ENCODE measurements at regions not wholly inside any gene's neighbourhood (a gene's known extent, or its start where the extent isn't known, plus 50 kb on each side); places are given as distances from the start of the nearest gene placed in this dataset.

GRCh38 chr5:118597543-118597942, 390.8 kb downstream of the DTWD2 start:
- TF ChIP-seq CTCF (optimal IDR thresholded peaks at IDR 0.05 in 1 of 3, IDR thresholded peaks at IDR 0.05 in 1 of 3, conservative IDR thresholded peaks at IDR 0.05 in 1 of 3; ENCODE audit: extremely low read depth in 1 of 3, insufficient read depth in 2 of 3, low read length in 3 of 3) (no peak), EZH2 (IDR thresholded peaks at IDR 0.05; ENCODE audit: low read length) (no peak)

Data from keratinocyte (primary cell).